Colonic mucosa (tissue), 4 donors: ENCODE measurements at regions not wholly inside any gene's neighbourhood (a gene's known extent, or its start where the extent isn't known, plus 50 kb on each side); places are given as distances from the start of the nearest gene placed in this dataset.

Experiments used
- DNase-seq: peaks from one replicate; pipeline ENCODE4 v3.0.0-alpha.2; 2020
- H3K27ac ChIP-seq: fragments of 200-600 bp; one replicate; pipeline ENCODE4 v1.8.0; 2021
- H3K27me3 ChIP-seq: fragments of 200-600 bp; one replicate; pipeline ENCODE4 v1.8.0; 2021
- H3K36me3 ChIP-seq: fragments of 200-600 bp; one replicate; pipeline ENCODE4 v1.8.0; 2021
- H3K4me1 ChIP-seq: fragments of 200-600 bp; one replicate; pipeline ENCODE4 v1.8.0; 2021; ENCODE audit warnings: mild to moderate bottlenecking
- H3K4me3 ChIP-seq: fragments of 200-600 bp; one replicate; pipeline ENCODE4 v1.8.0; 2021
- H3K9ac ChIP-seq, 2 donors: one replicate each; pipeline ENCODE4 v1.7.0; 2013; ENCODE audit warnings: control low read depth in 2 of 2, low read depth in 2 of 2, low read length in 2 of 2
- H3K9me3 ChIP-seq: fragments of 200-600 bp; one replicate; pipeline ENCODE4 v1.8.0; 2021
- intact Hi-C: fragments of 100-400 bp; cut with DNase I; formaldehyde crosslinking; loops from one replicate; pipeline ENCODE4 v1.14.1; 2022
- TF ChIP-seq, protein P1 (sequence below): fragments of 200-600 bp; IDR thresholded peaks from one replicate; pipeline ENCODE4 v1.8.0; 2022; ENCODE audit warnings: antibody characterized with exemption, mild to moderate bottlenecking
- donor health status: healthy.
- donor health status: DM: no; HTN: no; CAD: no.
- donor health status: DM: no; HTN: no; CAD: no.

DNA sequence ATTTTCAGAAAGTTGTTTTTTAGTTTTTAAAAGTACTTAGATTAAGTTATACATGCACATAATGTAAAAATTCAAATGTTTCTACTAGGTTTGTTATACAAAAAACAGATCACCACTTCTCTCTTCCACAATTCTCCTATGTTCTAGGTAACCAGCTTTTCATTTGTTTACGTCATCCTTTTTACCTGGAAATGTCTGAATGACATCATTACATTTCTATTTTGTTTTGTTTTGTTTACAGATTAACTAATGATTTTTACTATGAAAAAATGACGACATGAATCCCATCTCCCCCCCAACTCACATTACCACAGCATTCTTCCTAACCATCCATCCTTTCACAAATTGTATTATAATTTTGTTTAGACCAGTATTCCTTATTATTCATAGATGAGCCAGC lies 1709.2 kb downstream of the EFNA5 start:
- H3K4me3 ChIP-seq, result no peak overlapping the region
- no peaks in the 10 kb centered on the region for H3K27me3 ChIP-seq
- H3K9ac ChIP-seq, result no peak overlapping the region
- TF ChIP-seq, protein P1, sequence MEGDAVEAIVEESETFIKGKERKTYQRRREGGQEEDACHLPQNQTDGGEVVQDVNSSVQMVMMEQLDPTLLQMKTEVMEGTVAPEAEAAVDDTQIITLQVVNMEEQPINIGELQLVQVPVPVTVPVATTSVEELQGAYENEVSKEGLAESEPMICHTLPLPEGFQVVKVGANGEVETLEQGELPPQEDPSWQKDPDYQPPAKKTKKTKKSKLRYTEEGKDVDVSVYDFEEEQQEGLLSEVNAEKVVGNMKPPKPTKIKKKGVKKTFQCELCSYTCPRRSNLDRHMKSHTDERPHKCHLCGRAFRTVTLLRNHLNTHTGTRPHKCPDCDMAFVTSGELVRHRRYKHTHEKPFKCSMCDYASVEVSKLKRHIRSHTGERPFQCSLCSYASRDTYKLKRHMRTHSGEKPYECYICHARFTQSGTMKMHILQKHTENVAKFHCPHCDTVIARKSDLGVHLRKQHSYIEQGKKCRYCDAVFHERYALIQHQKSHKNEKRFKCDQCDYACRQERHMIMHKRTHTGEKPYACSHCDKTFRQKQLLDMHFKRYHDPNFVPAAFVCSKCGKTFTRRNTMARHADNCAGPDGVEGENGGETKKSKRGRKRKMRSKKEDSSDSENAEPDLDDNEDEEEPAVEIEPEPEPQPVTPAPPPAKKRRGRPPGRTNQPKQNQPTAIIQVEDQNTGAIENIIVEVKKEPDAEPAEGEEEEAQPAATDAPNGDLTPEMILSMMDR, result no peak
- no peaks in the 10 kb centered on the region for H3K4me1 ChIP-seq
- no peak for DNase-seq
- intact Hi-C loops, result no loop called here
- H3K27ac ChIP-seq, result no peak overlapping the region
- H3K36me3 ChIP-seq, result no peaks in the 10 kb centered on the region
- no peaks in the 10 kb centered on the region for H3K9me3 ChIP-seq

DNA sequence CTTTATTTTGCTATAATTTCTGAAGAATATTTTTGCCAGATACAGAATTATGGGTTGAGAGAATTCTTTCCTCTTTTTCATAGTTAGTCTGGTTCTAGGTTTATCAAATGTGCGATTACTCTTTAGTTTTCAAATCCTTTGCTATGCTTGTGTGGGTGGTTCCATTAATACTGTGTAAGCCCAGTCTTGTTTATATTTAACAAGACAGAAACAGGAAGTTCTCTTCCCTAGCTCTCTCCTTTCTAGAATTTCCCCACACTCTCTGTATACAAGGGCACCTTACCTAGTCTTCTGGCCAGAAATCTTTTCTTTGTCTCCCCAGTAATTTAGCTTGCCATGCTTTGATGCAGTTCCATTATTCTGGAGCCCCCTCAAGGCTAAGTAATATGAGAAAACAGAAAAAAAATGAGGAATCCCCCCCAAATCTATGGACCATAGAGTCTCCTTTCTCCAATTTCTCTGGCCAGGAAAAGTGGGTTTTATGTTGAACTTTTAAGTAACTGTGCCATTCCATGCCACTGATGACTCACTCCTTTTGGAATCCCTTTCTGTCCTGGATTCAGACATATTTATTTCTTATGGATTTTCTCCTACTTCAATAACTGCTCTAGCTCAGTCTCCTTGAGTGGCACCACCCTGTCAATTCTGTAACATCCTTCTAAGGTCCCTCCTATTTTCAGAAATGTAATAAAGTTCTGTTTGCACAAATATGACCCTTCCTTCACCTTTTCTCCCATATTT lies 1714.1 kb downstream of the EFNA5 start:
- intact Hi-C loops, result no loop called here
- H3K9me3 ChIP-seq, result no peaks in the 10 kb centered on the region
- no peak overlapping the region for H3K9ac ChIP-seq
- no peaks in the 10 kb centered on the region for H3K36me3 ChIP-seq
- no peaks in the 10 kb centered on the region for H3K4me1 ChIP-seq
- TF ChIP-seq, protein P1, result no peak
- no peak overlapping the region for H3K4me3 ChIP-seq
- DNase-seq, result no peak
- H3K27ac ChIP-seq, result no peak overlapping the region
- no peaks in the 10 kb centered on the region for H3K27me3 ChIP-seq

DNA sequence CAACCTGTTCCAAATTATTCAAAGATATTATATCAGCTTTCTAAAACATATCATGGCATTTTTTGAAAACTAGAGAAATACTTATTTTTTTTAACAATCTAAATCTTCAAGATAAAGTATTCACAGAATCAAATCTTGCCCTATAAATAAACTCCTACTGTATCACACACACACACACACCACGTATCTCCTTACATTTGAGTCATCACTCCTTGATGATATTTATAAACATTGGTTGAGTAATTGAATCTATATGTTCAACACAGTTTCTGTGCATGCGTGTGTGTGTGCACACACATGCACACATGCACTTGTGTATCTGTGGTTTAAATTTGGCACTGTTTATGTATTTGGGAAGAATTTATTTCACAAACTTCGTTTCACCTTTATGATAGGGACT lies 1716.4 kb downstream of the EFNA5 start:
- TF ChIP-seq, protein P1, result no peak
- intact Hi-C loops, result no loop called here
- Histone ChIP-seq H3K4me1 (no peaks in the 10 kb centered on the region), H3K27ac (no peak overlapping the region), H3K9me3 (no peaks in the 10 kb centered on the region), H3K27me3 (no peaks in the 10 kb centered on the region), H3K36me3 (no peaks in the 10 kb centered on the region), H3K9ac (no peak overlapping the region), H3K4me3 (no peak overlapping the region)
- DNase-seq, result no peak

DNA sequence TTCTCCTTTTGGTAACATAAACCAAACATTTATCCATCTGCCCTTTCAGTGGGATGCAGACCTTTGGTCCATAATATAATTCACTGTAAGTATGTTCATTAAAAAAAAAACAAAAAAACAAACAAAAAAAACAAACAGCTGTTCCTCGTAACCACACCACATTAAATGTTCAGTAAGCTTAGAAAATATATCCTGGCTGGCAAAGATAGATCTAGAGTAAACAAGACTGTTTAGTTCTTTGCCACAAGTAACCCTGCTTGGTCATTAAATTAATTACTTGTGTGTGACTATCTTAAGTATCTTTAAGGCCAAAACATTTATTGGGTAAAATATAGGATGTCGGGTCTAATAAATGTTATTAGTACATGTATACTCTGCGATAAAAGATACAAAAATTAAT lies 1717.1 kb downstream of the EFNA5 start:
- Histone ChIP-seq H3K27ac (no peak overlapping the region), H3K9me3 (no peaks in the 10 kb centered on the region), H3K4me1 (no peaks in the 10 kb centered on the region), H3K27me3 (no peaks in the 10 kb centered on the region), H3K36me3 (no peaks in the 10 kb centered on the region), H3K9ac (no peak overlapping the region), H3K4me3 (no peak overlapping the region)
- TF ChIP-seq, protein P1, result no peak
- intact Hi-C loops, result no loop called here
- DNase-seq, result no peak

DNA sequence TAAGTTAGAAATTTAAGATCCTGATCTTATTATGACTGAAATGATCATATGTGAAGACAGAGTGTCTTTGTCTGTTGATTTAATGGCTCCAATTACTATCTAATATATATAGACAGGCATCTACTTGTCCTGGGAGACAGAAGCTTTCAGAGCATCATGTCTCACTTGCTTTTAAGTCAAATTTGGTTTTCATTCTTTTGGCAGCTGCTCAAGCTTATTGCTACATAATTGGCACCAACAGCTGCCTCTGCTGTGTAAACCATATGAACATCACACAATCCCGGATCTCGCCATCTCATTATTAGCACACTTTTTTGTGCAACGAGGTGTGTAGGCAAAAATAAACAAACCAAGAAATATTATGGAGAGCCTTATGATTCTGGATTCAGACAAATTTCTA lies 1717.9 kb downstream of the EFNA5 start:
- no peak overlapping the region for H3K4me3 ChIP-seq
- H3K4me1 ChIP-seq, result no peaks in the 10 kb centered on the region
- H3K9me3 ChIP-seq, result no peaks in the 10 kb centered on the region
- H3K9ac ChIP-seq, result no peak overlapping the region
- no peaks in the 10 kb centered on the region for H3K36me3 ChIP-seq
- no peaks in the 10 kb centered on the region for H3K27me3 ChIP-seq
- no peak for DNase-seq
- TF ChIP-seq, protein P1, result no peak
- H3K27ac ChIP-seq, result no peak overlapping the region
- intact Hi-C loops, result no loop called here
